GM23338 (cell line): ENCODE measurements at regions not wholly inside any gene's neighbourhood (a gene's known extent, or its start where the extent isn't known, plus 50 kb on each side); places are given as distances from the start of the nearest gene placed in this dataset.

Experiments used
- ATAC-seq: fragments of 200-7000 bp; cut with Tn5 transposase; 3 replicates; pipeline ENCODE4 v1.9.1; 2020
- DNase-seq: peaks from one replicate; pipeline ENCODE4 v3.0.0-alpha.2; 2015; ENCODE audit warnings: low spot score
- H2AFZ ChIP-seq: fragments of 200-600 bp; sonication (generic); 2 replicates; pipeline ENCODE4 v1.8.0; 2016; ENCODE audit warnings: antibody characterized with exemption, mild to moderate bottlenecking, moderate library complexity
- H3F3A ChIP-seq: fragments of 200-600 bp; sonication (generic); replicated peaks from 2 replicates; pipeline ENCODE4 v1.8.0; 2017; ENCODE audit warnings: antibody characterized with exemption, mixed run types, low read depth
- H3K27ac ChIP-seq: fragments of 200-600 bp; sonication (generic); 2 replicates; pipeline ENCODE4 v1.6.1; 2016; ENCODE audit warnings: low read depth
- H3K27me3 ChIP-seq: fragments of 200-600 bp; sonication (generic); 2 replicates; pipeline ENCODE4 v1.8.0; 2016; ENCODE audit warnings: mild to moderate bottlenecking, mixed run types, moderate library complexity; ENCODE audit not compliant: insufficient read depth
- H3K36me3 ChIP-seq: fragments of 200-600 bp; sonication (generic); 2 replicates; pipeline ENCODE4 v1.8.0; 2016; ENCODE audit warnings: mild to moderate bottlenecking; ENCODE audit not compliant: insufficient read depth
- H3K4me1 ChIP-seq: fragments of 200-600 bp; sonication (generic); 2 replicates; pipeline ENCODE4 v1.8.0; 2016; ENCODE audit warnings: mild to moderate bottlenecking, moderate library complexity; ENCODE audit not compliant: insufficient read depth
- H3K4me2 ChIP-seq: fragments of 200-600 bp; sonication (generic); 2 replicates; pipeline ENCODE4 v1.7.1; 2017; ENCODE audit warnings: mixed run types
- H3K4me3 ChIP-seq: fragments of 200-600 bp; sonication (generic); 2 replicates; pipeline ENCODE4 v1.6.1; 2016; ENCODE audit warnings: mixed run types
- H3K79me2 ChIP-seq: fragments of 200-600 bp; sonication (generic); replicated peaks from 2 replicates; pipeline ENCODE4 v1.8.0; 2017; ENCODE audit warnings: mild to moderate bottlenecking; ENCODE audit not compliant: insufficient read depth
- H3K9me2 ChIP-seq: fragments of 200-600 bp; sonication (generic); 2 replicates; pipeline ENCODE4 v1.8.0; 2017; ENCODE audit not compliant: insufficient read depth
- H4K20me1 ChIP-seq: fragments of 200-600 bp; sonication (generic); replicated peaks from 2 replicates; pipeline ENCODE4 v1.8.0; 2017; ENCODE audit warnings: mild to moderate bottlenecking; ENCODE audit not compliant: insufficient read depth
- H3K27ac Mint-ChIP-seq: 2 replicates; pipeline ENCODE4 v1.8.0; 2020; ENCODE audit warnings: inconsistent platforms, mild to moderate bottlenecking, moderate library complexity, mixed read lengths
- H3K27me3 Mint-ChIP-seq: 3 replicates; pipeline ENCODE4 v1.8.0; 2022; ENCODE audit warnings: low read depth, mild to moderate bottlenecking, moderate library complexity, mixed read lengths, inconsistent platforms; ENCODE audit not compliant: insufficient read depth, poor library complexity
- H3K36me3 Mint-ChIP-seq: 3 replicates; pipeline ENCODE4 v1.8.0; 2021; ENCODE audit warnings: low read depth, mild to moderate bottlenecking, inconsistent platforms, moderate library complexity, mixed read lengths
- H3K4me1 Mint-ChIP-seq: 3 replicates; pipeline ENCODE4 v1.8.0; 2020; ENCODE audit warnings: mild to moderate bottlenecking, inconsistent platforms, mixed read lengths
- H3K4me3 Mint-ChIP-seq: 3 replicates; pipeline ENCODE4 v1.8.0; 2021; ENCODE audit warnings: moderate library complexity, mild to moderate bottlenecking, inconsistent platforms, mixed read lengths
- H3K9me3 Mint-ChIP-seq: 3 replicates; pipeline ENCODE4 v1.8.0; 2020; ENCODE audit warnings: moderate library complexity, mild to moderate bottlenecking, inconsistent platforms, mixed read lengths
- EZH2 ChIP-seq: fragments of 200-600 bp; sonication (generic); IDR thresholded peaks from one replicate; pipeline ENCODE4 v1.8.0; 2017; ENCODE audit warnings: antibody characterized with exemption, mild to moderate bottlenecking, low read depth; ENCODE audit not compliant: unreplicated experiment
- EZH2phosphoT487 ChIP-seq: fragments of 200-600 bp; sonication (generic); IDR thresholded peaks from one replicate; pipeline ENCODE4 v1.8.1; 2018; ENCODE audit warnings: antibody characterized with exemption; ENCODE audit not compliant: unreplicated experiment
- JUNB ChIP-seq: IDR thresholded peaks from one replicate; pipeline ENCODE4 v1.6.1; 2016; ENCODE audit warnings: antibody characterized with exemption; ENCODE audit not compliant: unreplicated experiment
- NANOG ChIP-seq: IDR thresholded peaks from 2 replicates; pipeline ENCODE4 v1.6.1; 2016; ENCODE audit warnings: antibody characterized with exemption, borderline replicate concordance
- ZNF114 ChIP-seq: fragments of 250-450 bp; sonication (Bioruptor Pico); IDR thresholded peaks from 2 replicates; pipeline ENCODE4 v1.5.0; 2020; ENCODE audit warnings: mild to moderate bottlenecking, moderate library complexity
- TF ChIP-seq, protein P1 (sequence below): fragments of 250-450 bp; sonication (Bioruptor Pico); IDR thresholded peaks from 2 replicates; pipeline ENCODE4 v1.5.0; 2020; ENCODE audit warnings: mild to moderate bottlenecking, moderate library complexity
- TF ChIP-seq, protein P2 (sequence below): IDR thresholded peaks from 2 replicates; pipeline ENCODE4 v1.6.1; 2016; ENCODE audit warnings: antibody characterized with exemption
- TF ChIP-seq, protein P3 (sequence below): IDR thresholded peaks from one replicate; pipeline ENCODE4 v1.6.1; 2018; ENCODE audit warnings: antibody characterized with exemption; ENCODE audit not compliant: unreplicated experiment

DNA sequence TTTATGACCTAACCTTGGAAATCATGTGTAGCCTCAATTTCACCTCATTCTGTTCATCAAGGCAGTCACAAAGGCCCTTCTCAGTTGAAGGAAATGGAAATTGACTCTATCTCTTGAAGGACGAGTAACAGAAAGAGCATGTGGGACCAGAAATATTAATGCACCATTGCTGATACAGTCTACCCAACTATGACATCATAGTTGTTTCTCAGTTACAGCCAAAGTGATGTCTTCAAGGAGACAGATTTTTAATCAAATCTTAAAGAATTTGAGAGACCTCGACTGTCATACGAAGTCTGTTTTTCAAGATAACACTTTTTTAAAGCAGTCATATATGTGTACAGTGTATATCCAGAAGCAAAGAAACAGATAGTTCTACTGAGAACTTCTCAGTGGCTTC, 335.7 kb upstream of the PHF14 start (continued):
- TF ChIP-seq, protein P1, sequence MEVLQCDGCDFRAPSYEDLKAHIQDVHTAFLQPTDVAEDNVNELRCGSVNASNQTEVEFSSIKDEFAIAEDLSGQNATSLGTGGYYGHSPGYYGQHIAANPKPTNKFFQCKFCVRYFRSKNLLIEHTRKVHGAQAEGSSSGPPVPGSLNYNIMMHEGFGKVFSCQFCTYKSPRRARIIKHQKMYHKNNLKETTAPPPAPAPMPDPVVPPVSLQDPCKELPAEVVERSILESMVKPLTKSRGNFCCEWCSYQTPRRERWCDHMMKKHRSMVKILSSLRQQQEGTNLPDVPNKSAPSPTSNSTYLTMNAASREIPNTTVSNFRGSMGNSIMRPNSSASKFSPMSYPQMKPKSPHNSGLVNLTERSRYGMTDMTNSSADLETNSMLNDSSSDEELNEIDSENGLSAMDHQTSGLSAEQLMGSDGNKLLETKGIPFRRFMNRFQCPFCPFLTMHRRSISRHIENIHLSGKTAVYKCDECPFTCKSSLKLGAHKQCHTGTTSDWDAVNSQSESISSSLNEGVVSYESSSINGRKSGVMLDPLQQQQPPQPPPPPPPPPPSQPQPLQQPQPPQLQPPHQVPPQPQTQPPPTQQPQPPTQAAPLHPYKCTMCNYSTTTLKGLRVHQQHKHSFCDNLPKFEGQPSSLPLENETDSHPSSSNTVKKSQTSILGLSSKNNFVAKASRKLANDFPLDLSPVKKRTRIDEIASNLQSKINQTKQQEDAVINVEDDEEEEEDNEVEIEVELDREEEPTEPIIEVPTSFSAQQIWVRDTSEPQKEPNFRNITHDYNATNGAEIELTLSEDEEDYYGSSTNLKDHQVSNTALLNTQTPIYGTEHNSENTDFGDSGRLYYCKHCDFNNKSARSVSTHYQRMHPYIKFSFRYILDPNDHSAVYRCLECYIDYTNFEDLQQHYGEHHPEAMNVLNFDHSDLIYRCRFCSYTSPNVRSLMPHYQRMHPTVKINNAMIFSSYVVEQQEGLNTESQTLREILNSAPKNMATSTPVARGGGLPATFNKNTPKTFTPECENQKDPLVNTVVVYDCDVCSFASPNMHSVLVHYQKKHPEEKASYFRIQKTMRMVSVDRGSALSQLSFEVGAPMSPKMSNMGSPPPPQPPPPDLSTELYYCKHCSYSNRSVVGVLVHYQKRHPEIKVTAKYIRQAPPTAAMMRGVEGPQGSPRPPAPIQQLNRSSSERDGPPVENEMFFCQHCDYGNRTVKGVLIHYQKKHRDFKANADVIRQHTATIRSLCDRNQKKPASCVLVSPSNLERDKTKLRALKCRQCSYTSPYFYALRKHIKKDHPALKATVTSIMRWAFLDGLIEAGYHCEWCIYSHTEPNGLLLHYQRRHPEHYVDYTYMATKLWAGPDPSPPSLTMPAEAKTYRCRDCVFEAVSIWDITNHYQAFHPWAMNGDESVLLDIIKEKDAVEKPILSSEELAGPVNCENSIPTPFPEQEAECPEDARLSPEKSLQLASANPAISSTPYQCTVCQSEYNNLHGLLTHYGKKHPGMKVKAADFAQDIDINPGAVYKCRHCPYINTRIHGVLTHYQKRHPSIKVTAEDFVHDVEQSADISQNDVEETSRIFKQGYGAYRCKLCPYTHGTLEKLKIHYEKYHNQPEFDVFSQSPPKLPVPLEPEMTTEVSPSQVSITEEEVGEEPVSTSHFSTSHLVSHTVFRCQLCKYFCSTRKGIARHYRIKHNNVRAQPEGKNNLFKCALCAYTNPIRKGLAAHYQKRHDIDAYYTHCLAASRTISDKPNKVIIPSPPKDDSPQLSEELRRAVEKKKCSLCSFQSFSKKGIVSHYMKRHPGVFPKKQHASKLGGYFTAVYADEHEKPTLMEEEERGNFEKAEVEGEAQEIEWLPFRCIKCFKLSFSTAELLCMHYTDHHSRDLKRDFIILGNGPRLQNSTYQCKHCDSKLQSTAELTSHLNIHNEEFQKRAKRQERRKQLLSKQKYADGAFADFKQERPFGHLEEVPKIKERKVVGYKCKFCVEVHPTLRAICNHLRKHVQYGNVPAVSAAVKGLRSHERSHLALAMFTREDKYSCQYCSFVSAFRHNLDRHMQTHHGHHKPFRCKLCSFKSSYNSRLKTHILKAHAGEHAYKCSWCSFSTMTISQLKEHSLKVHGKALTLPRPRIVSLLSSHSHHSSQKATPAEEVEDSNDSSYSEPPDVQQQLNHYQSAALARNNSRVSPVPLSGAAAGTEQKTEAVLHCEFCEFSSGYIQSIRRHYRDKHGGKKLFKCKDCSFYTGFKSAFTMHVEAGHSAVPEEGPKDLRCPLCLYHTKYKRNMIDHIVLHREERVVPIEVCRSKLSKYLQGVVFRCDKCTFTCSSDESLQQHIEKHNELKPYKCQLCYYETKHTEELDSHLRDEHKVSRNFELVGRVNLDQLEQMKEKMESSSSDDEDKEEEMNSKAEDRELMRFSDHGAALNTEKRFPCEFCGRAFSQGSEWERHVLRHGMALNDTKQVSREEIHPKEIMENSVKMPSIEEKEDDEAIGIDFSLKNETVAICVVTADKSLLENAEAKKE (CRISPR knock-in tag), result no peak
- TF ChIP-seq NANOG (no peak), ZNF114 (CRISPR knock-in tag) (no peak), JUNB (no peak), EZH2phosphoT487 (no peak)
- TF ChIP-seq, protein P2, sequence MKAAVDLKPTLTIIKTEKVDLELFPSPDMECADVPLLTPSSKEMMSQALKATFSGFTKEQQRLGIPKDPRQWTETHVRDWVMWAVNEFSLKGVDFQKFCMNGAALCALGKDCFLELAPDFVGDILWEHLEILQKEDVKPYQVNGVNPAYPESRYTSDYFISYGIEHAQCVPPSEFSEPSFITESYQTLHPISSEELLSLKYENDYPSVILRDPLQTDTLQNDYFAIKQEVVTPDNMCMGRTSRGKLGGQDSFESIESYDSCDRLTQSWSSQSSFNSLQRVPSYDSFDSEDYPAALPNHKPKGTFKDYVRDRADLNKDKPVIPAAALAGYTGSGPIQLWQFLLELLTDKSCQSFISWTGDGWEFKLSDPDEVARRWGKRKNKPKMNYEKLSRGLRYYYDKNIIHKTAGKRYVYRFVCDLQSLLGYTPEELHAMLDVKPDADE, result no peak

DNA sequence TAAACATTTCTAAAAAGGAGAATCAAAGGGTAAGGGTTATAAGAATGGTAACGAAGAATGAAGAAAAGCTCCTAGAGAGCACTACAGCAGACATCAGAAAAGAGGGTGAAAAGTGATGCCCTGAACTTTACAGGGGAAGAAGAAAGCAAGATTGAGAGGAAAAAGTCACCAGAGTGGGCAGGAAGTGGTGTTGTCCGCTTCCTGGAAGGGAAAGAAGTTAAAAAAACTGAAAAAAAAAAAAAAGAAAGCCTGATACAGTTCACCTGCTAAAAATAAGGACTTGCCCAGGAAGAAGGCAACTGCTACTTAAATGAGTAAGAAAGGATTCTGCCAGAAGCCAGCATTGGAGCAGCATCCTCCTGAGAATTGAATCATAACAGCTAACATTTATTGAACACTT, 330.1 kb upstream of the PHF14 start:
- H3K27ac Mint-ChIP-seq, result no peak overlapping the region
- H3K4me1 Mint-ChIP-seq, result peaks cover 3% of the 10 kb centered on the region; the same call in 1 of the 3 replicates
- H4K20me1 ChIP-seq, result no peaks in the 10 kb centered on the region
- H3K9me3 Mint-ChIP-seq, result no peaks in the 10 kb centered on the region
- H3K27me3 ChIP-seq, result no peaks in the 10 kb centered on the region
- H3K4me1 ChIP-seq, result no peaks in the 10 kb centered on the region
- no peak overlapping the region for H2AFZ ChIP-seq
- DNase-seq (no peak), ATAC-seq (no peak)
- no peaks in the 10 kb centered on the region for H3K27me3 Mint-ChIP-seq
- no peaks in the 10 kb centered on the region for H3K36me3 ChIP-seq
- no peak overlapping the region for H3K4me2 ChIP-seq
- H3K4me3 ChIP-seq, result no peak overlapping the region
- H3K36me3 Mint-ChIP-seq, result no peaks in the 10 kb centered on the region
- H3K27ac ChIP-seq, result no peak overlapping the region
- H3K4me3 Mint-ChIP-seq, result no peak overlapping the region
- H3K79me2 ChIP-seq, result no peaks in the 10 kb centered on the region
- H3K9me2 ChIP-seq, result no peaks in the 10 kb centered on the region
- no peaks in the 10 kb centered on the region for H3F3A ChIP-seq
- TF ChIP-seq, protein P3, sequence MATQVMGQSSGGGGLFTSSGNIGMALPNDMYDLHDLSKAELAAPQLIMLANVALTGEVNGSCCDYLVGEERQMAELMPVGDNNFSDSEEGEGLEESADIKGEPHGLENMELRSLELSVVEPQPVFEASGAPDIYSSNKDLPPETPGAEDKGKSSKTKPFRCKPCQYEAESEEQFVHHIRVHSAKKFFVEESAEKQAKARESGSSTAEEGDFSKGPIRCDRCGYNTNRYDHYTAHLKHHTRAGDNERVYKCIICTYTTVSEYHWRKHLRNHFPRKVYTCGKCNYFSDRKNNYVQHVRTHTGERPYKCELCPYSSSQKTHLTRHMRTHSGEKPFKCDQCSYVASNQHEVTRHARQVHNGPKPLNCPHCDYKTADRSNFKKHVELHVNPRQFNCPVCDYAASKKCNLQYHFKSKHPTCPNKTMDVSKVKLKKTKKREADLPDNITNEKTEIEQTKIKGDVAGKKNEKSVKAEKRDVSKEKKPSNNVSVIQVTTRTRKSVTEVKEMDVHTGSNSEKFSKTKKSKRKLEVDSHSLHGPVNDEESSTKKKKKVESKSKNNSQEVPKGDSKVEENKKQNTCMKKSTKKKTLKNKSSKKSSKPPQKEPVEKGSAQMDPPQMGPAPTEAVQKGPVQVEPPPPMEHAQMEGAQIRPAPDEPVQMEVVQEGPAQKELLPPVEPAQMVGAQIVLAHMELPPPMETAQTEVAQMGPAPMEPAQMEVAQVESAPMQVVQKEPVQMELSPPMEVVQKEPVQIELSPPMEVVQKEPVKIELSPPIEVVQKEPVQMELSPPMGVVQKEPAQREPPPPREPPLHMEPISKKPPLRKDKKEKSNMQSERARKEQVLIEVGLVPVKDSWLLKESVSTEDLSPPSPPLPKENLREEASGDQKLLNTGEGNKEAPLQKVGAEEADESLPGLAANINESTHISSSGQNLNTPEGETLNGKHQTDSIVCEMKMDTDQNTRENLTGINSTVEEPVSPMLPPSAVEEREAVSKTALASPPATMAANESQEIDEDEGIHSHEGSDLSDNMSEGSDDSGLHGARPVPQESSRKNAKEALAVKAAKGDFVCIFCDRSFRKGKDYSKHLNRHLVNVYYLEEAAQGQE, result no peak
- no peak for TF ChIP-seq EZH2
